NCI-H2081 (cell line): ENCODE measurements at regions not wholly inside any gene's neighbourhood (a gene's known extent, or its start where the extent isn't known, plus 50 kb on each side); places are given as distances from the start of the nearest gene placed in this dataset.

Experiments
- DNase-seq, 2 experiments: peaks; one replicate each; lab custom pipeline; 2025; lab: John Stamatoyannopoulos, UW

DNA sequence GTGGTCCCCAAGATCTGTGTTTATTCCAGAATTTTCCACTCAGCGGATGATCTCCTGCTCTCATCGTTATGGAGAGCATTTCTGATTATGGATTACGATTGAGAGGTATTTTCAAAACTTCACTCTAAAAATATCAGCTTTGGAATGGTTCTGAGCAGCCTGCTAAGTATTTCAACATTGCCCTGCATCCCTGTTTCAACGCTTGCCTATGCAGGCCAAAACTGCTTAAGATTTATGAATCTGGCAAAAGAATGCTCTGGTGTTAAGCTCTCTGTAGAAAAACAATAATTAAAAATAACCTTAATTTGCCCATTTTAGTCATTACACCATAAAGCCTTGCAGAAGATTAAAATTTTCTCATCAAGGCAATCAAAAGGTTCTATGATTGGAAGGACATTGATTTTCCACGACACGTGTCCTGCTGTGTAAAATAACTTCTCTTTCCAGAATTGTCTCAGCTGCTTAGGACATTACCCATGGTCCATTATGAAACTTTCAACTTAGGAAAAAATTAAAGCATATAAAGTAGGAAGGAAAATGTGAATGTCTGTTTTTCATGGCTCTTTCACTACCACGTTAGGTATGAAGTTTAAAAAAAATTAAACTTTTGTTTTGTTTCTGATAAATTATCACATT, 229.9 kb downstream of the ACKR3 start:
- no peak for DNase-seq

DNA sequence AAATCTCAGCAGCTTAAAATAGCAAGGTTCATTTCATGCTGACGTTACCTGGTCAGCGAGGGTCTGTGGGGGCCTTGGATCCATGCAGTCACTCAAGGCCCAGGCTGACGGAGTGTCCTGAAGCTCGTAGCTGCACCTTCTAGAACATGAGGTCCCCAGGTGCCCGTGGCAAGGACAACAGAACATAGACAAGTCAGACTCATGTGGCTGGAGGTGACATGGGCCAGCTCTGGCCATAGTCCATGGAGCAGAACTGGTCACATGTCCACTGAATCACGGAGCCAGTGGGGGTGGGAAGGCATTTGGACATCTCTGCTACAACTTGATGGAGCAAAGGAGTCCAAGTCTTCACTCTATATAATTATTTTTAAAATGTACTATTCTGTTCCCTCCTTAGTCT, 233.2 kb downstream of the ACKR3 start:
- no peak for DNase-seq

DNA sequence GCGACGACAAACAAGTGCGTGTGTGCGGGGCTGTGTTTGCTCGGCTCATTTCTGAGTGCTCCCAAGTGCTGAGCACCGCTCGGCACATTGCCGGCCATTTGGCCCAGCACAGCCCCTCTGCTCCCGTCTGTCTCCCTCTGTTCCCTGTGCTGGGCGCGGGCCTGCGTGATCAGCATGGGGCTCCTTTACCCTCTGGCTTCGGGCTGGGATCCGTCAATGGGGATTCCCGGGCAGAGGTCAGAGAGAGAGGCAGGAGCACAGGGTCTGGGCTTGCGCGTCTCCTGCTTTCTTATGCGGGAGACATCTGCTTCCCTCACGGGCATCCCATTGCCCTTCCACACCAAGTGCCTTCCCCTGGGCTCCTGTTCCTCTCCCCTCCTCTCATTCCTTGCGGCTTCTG, 234.0 kb downstream of the ACKR3 start:
- DNase-seq = no peak

DNA sequence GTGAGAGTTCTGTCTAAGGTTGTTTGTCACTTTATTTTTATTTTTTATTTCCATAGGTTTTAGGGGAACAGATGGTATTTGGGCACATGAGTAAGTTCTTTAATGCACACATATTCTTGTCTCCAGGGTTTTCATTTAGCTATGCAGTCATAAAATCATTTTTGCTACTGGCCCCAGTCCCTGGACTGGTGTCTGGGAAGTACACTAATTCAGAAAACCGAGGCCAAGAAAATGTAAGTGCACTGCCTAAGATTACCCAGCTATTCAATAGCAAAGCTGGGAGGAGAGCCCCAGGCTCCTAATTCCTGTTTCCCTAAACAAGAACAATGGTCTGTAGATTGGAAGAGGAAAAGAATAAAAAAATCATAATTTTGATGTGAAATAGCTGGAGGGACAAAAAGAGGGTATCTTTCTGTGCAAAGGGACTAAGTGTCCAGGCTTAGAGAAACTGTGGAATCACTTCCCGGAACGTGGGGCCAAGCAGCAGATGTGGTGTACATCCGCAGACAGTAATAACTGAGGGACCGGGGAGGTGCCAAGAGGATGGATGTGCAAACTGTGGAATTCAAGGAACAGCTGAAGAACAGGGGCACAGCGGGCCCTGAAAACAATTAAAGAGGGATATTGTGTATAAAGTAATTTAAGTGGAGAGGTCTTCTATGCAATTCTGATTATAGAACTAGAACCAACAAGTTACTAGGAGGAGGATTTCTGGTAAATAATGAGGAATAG, 236.3 kb downstream of the ACKR3 start:
- DNase-seq = no peak

DNA sequence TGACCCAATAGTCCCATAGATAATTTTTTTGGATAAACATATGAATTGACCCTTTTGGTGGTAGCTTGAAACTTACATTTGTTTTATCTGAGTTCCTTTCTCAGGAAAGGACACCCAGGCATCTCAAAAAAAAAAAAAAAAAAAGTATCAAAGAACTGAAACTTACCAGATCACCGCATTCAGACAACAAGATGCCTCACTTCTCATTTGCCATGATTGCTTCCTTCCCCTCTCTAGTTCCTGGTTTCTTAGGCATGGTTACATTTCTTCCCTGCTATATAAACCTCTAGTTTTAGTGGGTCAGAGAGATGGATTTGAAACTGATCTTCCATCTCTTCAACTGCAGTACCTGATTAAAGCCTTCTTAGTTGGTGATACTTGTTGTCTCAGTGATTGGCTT, 240.1 kb downstream of the ACKR3 start:
- no peak for DNase-seq

DNA sequence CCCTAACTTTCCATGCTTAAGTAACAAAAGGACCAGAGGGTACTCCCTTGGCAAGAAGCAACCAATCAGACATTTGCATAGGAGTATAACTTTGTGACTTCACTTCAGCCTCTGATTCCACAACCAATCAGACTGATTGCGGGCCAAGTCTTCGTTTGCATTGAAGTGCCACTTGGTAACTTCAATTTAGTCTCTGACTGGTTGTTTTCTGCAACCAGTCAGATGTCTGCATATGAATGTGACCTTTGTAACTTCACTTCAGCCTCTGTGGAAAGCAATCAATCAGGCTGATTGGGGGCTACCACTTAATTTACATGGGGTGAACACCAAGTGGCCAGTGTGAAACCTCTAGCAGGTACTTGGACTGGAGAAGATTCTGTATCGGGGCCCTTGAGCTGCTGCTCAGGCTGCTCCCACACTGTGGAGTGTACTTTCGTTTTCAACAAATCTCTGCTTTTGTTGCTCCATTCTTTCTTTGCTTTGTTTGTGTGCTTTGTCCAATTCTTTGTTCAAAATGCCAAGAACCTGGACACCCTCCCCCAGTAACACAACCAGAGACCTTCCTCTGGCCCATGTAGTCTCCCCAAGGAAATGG, 241.5 kb downstream of the ACKR3 start:
- no peak for DNase-seq

DNA sequence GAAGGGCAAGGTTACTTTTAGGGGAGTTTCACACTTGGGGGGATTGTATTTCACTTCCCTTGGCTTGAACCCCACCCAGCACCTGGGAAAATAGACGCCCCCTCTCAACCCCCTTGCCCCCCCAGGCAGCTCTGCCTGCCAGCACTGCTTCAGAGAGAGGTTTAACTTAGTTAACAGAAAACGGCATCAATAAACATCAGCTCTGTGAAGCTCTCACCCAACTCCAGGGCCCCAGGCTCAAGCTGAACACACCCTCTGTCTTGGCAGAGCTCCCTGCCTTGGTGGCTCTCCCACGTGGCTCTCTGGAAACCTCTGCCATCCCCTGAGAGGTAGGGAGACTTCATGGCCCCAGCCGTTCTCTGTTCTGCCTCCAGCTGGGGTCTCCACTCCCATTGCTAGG, 244.1 kb downstream of the ACKR3 start:
- DNase-seq = no peak

DNA sequence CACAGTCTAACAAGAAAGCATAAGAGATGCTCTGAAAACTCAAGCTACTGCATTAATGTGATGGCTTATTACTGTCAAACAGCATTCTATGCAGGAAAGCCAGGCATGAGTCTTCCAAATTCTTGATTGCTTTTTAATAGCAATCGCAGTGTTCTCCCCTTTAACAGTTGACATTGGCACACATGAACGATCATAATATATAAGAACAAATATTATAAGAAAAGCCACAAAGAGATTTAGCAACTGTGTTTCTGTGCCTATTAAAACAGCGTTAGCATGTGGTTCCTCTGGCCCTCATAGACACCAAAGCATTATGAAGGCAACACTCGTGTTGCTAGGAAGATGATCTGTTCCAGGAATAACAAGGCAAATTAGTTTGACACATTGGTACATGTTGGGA, 245.0 kb downstream of the ACKR3 start:
- DNase-seq = no peak

DNA sequence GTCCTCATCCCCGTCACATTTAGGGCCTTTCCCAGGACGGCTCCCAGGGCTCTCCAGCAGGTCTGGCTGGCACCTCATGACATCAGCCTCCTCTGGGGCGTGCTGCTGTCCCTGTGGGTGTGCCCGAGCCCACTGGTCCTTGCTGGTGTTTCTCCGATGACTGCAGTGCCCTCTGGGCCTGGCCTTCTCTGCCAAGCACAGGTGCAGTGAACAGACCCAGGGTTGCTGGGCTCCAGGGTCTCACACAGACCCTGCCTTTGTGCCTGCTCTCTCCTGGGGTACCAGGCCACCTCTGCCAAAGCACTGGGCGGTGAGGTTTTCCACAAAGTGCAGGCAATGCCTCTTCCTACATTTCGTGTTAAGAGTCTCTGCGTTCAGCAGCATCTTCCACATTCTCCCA, 246.1 kb downstream of the ACKR3 start:
- DNase-seq = no peak

DNA sequence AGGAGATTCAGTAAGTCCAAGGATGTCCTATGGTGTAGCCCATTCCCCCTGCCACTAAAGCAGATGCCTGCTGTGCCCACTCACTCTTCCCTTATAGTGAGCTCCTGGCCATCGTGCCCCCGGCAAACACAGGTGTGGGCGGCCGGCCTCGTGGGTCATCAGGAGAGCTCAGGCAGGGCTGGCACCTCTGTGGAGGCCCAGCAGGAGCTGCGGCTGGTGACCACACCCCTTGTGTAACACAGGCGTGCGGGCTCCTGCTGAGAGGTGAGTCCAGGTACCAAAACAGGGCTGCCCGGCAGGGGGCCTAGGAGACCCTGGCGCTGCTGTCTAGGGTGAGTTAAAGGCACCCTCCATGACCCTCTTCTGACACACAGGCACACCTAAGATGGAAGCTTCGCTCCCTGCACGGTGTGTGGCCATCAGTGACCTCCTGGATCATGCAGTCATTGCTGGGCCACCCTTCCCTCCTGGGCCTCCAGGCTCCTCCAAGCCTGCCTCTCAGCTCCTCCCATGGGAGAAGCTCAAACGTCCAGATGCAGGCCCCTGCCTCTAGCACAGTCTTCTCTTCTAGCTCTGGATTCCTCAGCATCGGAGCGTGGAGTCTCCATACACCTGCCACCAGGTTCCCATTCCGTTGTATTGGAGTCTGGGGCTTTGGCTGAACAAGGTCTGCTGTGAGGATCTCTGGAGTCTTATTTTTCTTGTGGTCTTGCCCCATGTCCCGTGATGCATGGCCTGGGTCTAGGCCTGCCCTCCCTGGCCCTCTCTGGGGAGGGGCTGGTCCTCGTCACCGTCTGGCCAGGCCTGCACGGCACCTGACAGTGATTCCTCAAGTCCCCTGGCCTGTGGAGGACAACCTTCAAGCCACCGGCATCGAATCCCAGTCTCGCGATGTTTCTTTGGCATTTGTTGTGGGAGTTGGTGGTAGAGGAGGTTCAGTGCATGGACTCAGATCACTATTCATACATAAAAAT, 246.9 kb downstream of the ACKR3 start:
- DNase-seq = no peak

DNA sequence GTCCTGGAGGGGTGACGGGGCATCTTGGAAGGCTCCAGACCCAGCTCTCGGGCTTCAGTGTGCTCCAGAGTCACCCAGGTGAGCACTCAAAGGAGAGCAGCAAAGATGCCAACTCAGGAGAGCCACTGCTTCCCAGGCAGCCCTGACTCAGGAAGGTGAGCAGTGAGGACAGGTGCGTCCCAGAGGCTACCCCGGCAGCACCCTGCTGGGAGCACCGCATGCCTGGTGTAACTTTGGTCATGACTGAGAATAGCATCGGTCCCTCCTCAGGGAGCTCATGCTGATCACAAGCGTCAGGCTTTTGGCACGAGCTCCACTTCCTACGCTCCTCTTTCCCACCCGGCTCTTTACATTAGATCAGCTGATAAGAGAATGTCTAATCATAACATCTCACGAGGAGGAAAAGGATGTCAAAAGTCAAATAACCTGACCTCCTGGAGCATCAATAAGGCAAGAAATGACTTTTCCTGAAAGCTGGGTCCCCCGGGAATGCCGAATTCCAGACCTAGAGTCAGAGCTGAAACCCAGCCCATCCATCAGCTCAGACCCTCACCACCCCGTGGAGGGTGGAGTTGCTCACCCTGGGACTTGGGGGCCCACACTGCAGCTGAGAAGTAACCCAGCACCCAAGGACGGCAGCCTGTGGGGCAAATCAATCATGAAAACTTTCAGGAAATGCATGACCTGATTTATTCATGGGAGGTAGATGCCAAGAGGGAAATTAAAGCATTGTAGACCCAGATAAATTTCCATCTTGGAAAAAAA, 248.8 kb downstream of the ACKR3 start:
- DNase-seq = no peak

DNA sequence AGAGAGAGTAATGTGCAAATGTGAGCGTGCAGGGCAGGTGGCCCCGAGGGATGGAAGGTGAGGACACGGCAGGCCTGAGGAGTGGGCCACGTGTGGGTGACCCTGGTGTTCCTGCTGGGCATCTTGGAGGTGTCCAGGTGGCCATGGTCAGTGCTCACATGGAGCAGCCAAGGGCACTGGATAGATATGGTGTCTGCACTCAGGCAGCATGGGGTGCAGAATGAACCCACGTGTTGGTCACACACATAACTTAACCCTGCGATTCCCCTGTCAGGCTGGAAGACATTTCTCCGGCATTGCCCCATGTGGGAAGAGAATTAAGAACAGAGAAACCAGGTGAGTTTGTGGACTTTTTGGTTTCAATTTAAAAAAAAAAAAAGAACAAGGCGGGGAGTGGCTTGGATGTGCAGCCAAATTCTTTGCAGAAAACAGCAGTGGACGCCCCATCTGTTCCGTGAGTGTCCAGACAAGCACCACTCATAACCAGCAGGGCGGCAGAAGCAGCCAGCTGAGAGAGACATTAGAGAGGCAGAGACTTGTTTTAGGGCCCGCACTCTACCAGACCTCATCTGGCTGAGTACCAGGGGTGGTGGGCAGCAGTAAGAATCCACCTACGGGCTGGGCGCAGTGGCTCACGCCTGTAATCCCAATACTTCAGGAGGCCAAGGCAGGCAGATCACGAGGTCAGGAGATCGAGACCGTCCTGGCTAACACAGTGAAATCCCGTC, 249.8 kb downstream of the ACKR3 start:
- no peak for DNase-seq

DNA sequence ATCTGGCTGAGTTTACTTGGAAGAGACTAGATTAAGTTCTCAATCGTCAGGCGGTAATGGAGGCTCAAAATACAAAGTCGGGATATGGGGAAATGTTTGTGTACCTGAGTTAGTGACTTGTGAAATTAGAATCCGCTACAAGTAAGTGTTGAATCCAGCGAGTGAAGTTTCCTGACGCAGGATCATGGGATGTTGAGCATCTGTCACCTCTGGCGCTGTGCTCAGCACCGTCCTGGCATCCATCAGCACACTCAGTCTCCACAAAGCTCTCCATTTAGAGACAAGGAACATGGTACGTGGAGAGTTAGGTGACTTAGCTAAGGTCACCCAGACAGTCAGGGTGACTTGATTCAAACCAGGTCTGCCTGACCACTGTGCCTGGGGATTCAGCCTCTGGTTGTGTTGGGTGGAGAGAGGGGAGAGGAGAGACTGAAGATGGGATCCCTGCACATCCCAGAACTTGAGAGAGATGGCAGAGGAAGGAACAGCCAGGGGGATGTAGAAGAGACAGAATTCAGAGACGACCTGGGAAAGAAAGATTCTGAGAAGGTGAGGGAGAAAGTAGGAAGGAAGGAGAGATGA, 251.2 kb downstream of the ACKR3 start:
- DNase-seq = no peak

DNA sequence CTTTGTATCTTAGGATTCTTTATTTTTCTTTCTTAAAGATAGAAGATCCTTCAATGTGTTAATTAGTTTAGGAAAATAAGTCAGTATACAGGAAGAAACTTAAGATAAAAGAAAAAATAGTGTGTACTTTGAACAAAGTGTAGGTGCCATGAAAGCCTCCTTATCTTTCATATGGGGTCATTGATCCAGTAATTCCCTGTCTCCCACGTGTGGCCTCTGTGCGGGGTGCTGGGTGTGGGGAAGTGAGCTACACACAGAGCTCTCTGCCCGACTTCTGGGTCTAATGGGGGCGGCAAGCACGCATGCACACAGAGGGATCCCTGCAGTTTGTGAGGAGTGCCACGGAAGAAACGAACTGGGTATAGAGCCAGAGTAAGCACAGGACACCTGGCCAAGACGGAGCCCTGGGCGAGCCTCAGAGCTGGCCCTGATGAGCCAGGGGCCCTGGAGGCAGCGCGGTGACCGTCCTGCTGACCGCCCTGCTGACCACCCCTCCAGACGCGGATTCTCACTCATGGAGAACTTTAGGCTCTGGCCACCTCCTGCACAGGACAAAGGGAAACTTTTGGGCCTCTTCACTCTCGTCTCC, 253.5 kb downstream of the ACKR3 start:
- DNase-seq = no peak

DNA sequence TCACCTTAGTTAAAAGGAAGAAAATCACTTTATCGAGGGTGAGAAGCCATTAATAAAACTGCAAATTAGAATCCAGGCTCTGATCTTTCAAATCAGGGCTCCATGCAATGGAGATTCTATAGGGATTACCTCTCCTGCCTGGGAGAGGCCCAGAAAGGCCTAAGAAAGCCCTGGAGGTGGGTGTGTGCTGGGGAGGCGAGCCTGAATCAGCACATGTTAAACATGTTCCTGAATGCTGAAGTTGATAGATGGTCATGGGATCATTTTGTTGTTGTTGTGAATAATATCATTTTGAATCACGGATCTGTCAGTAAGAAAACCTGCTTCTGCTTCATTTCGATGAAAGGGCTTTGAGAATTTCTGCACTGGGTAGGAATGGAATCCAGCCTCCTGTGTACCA, 254.3 kb downstream of the ACKR3 start:
- no peak for DNase-seq

DNA sequence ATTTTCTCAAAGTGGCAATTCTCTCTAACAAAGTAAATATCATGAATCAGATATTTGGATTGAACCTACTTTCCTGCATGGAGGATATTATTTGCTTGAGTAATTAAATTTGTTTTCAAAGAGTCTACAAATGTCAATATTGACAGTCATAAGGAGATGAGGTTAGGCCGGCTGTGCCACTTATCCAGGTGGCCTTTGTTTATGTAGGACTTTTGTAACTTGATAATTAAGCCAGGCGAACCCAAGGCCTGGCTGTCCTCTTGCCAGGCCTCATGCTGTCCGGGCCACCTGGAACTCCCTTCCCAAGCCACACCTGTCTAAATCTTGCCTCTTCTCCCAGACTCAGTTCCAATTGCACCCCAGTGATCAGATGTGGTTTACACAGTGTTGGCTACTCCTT, 255.2 kb downstream of the ACKR3 start:
- peak; percentile 9 to 67 for DNase-seq

DNA sequence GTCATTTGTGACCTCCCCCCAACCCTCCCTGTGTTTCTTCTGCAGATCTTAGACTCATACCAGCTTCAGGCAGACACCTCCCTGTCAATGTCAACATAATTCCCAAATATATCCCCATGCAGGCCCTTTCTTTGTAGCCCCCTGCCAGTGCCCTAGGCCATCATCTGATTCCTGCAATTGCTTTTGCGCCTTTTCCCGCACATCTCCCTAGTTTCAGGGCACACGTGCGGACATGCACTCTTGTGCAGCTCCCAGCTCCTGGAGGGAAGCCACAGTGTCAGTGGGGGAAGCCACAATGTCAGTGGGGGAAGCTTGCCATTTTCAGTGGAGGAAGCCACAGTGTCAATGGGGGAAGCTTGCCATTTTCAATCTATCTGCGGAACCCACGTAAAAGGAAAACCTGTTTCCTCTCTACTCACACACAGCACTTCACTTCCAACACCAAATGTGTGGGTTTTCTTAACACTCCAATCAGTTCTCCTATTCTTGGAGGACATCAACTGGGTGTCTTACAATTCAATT, 256.4 kb downstream of the ACKR3 start:
- no peak for DNase-seq

DNA sequence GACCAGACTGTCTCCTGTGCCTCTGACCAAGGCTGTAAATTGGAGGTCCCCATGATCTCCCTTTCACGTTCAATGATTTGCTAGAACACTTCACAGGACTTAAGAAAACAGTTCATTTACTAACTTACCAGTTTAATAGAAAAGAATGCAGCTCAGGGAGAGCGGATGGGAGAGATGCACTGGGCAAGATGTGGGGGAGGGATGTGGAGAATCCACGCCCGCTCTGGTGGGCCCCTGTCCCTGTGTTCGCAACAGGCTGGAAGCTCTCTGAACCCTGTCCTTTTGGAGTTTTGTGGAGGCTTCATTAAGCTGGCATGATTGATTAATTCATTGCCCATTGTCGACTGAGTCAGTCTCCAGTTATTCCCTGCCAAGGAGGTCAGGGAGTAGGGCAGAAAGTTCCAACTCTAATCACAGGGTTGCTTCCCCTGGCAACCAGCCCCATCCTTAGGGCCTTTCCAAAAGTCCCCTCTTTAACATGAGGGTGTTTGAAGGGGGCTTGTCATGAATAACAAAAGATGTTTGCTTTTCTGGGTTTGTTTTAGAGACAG, 257.1 kb downstream of the ACKR3 start:
- DNase-seq = no peak

DNA sequence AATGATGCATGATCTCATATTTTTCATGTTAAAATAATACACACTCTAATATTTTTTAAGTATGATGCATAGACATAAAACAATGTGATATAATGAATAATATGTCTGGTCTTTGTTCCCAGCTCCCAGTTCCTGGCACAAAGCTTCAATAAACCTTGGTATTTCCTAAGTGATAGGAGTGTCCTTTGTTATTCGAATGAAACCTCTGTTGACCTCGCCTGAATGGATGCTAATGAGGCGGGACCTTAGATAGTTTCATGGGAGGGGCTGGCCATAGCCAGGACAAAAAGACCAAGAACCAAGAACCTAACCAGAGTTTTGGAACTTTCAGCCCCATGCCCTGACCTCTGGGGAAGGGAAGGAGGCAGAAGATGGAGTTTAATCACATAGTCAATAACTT, 257.7 kb upstream of the COPS8 start:
- no peak for DNase-seq

DNA sequence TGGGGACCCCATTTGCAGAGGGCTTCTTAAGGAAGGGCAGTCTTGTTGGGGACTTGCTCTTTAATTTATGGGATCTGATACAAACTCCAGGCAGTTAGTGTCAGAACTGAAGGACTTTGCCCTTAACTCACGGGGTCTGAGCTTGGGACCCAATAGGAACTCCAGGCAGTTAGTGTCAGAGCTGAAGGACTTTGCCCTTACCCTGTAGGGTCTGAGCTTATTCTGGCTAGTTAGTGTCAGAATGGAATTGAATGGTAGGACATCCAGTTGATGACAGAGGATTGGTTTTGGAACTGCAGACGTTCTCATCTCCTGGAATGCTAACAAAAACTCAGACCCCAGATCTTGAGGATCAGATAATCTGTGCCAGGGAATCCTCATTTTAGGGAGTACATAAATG, 256.9 kb upstream of the COPS8 start:
- DNase-seq = no peak
